Brain microvascular endothelial cell (primary cell): ENCODE measurements at regions not wholly inside any gene's neighbourhood (a gene's known extent, or its start where the extent isn't known, plus 50 kb on each side); places are given as distances from the start of the nearest gene placed in this dataset.

Experiments used
- DNase-seq: peaks from one replicate; pipeline ENCODE4 v3.0.0-alpha.2; 2020
- H3K27ac ChIP-seq: fragments of 250-450 bp; sonication (Bioruptor Pico); 2 replicates; pipeline ENCODE4 v1.5.1; 2020; ENCODE audit warnings: mild to moderate bottlenecking, moderate library complexity
- H3K27me3 ChIP-seq: fragments of 250-450 bp; sonication (Bioruptor Pico); replicated peaks from 2 replicates; pipeline ENCODE4 v1.5.1; 2020; ENCODE audit warnings: mild to moderate bottlenecking
- H3K36me3 ChIP-seq: fragments of 250-450 bp; sonication (Bioruptor Pico); replicated peaks from 2 replicates; pipeline ENCODE4 v1.5.1; 2020; ENCODE audit warnings: mild to moderate bottlenecking
- H3K4me3 ChIP-seq: 2 replicates; pipeline ENCODE4 v1.5.1; 2011; ENCODE audit warnings: low read depth, mild to moderate bottlenecking, control low read depth, low read length, moderate library complexity
- CTCF ChIP-seq: IDR thresholded peaks from 2 replicates; pipeline ENCODE4 v1.5.1; 2011; ENCODE audit warnings: low read depth, mild to moderate bottlenecking, moderate library complexity, low read length, control low read depth, inconsistent platforms; ENCODE audit errors: missing control alignments
- in situ Hi-C: cut with HindIII; loops from 2 replicates; pipeline ENCODE4 v1.10.0; 2017; ENCODE audit warnings: low sequenced_read_pairs, low pct_ligation_motif_present

GRCh38 chr2:20107352-20107751, 55.9 kb upstream of the LAPTM4A start:
- H3K27ac ChIP-seq: no peak overlapping the region
- TF ChIP-seq CTCF: no peak
- no peaks in the 10 kb centered on the region for H3K27me3 ChIP-seq
- H3K36me3 ChIP-seq: no peaks in the 10 kb centered on the region
- H3K4me3 ChIP-seq: no peak overlapping the region
- DNase-seq: no peak
- in situ Hi-C loops: no loop called here

- in situ Hi-C loops: no loop called here
- H3K27ac ChIP-seq: no peak overlapping the region
- TF ChIP-seq CTCF: peak; percentile 72
These were observed 55.3 kb upstream of the LAPTM4A start for GRCh38 chr2:20106746-20107145.

DNA sequence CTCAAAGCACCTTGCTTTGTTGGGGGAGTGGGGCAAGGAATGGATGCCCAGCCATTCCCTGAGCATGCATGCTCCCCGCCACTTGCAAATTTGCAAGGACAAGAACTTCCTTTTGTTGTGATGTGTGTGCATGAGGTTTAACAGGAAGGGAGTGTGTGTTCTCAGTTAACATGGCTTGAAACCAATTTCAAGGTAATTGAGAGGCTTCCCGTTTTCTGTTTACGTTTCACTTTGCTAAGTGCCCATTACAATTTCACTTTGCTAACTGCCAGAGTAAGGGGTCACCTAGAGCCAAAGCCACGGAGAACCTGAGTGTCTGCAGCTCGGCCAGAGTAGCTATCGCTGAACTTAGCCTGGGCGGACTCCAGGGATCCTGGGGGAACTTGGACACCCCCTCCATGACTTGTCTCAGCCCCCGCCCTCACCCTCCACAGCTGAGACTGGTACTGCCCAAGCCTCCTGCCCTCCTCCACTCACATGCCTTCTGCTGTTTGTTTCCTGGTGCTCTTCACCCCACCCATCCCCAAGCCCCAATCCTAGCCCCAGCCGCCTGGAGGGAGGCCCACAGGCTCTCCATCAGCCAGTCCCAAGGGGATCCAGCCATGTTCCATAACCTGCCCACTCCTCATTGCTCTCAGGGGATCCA, 53.6 kb upstream of the LAPTM4A start:
- no peak for TF ChIP-seq CTCF
- H3K27ac ChIP-seq: no peak overlapping the region
- no peak overlapping the region for H3K4me3 ChIP-seq
- no peaks in the 10 kb centered on the region for H3K27me3 ChIP-seq
- no peak for DNase-seq
- H3K36me3 ChIP-seq: no peaks in the 10 kb centered on the region
- in situ Hi-C loops: no loop called here

More at GRCh38 chr2:20106746-20107145, 55.3 kb upstream of the LAPTM4A start:
- no peaks in the 10 kb centered on the region for H3K27me3 ChIP-seq
- H3K36me3 ChIP-seq: no peaks in the 10 kb centered on the region
- peak overlapping the region; percentile 43 for H3K4me3 ChIP-seq
- no peak for DNase-seq

GRCh38 chr2:20103530-20103929, 52.1 kb upstream of the LAPTM4A start:
- H3K27me3 ChIP-seq: no peaks in the 10 kb centered on the region
- in situ Hi-C loops: no loop called here
- DNase-seq: peak; percentile 25
- peak; percentile 33 for TF ChIP-seq CTCF
- H3K36me3 ChIP-seq: no peaks in the 10 kb centered on the region
- H3K4me3 ChIP-seq: no peak overlapping the region
- H3K27ac ChIP-seq: no peak overlapping the region
